ENCODE measurements at regions not wholly inside any gene's neighbourhood (a gene's known extent, or its start where the extent isn't known, plus 50 kb on each side); places are given as distances from the start of the nearest gene placed in this dataset.

DNA sequence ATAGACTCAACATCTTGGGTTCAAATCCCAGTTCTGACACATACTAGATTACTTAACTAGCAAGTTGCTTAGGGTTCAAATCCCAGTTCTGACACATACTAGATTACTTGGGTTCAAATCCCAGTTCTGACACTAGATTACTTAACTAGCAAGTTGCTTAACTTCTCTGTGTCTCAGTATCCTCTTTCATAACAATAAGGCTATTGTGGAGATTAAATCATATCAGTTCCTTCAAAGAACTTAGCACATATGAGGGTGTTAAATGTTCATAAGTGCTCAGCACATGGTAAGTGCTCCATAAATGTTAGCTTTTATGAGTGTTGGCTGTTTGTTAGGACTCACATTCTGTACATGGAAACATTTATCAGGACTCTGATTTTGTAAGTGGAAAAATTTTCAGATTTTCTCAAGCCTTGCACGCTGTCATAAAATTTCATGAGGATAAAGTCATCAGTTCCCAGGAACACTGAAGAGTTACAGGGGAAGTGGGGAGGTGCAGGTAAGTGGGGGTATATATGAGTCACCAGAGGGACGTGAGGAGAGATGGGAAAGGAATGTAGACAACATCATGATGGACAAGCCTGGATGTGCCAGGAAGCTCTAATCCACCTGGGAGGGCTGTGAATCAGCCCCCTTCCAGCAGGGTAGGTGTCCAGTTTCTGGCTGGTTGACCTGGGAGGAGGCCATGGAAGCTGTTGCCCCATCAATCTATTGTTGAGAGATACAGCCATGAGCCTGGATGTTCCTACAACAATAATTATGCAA, 532.2 kb upstream of the WWC1 start (continued):
- TF ChIP-seq RXRA (IDR thresholded peaks at IDR 0.05) (no peak), HNF4A (conservative IDR thresholded peaks at IDR 0.05) (no peak), SP1 (IDR thresholded peaks at IDR 0.05) (no peak), TAF1 (conservative IDR thresholded peaks at IDR 0.05) (no peak), EGR1 (IDR thresholded peaks at IDR 0.05; ENCODE audit: low read depth in 2 of 2) (no peak)
- TF ChIP-seq, protein P1, sequence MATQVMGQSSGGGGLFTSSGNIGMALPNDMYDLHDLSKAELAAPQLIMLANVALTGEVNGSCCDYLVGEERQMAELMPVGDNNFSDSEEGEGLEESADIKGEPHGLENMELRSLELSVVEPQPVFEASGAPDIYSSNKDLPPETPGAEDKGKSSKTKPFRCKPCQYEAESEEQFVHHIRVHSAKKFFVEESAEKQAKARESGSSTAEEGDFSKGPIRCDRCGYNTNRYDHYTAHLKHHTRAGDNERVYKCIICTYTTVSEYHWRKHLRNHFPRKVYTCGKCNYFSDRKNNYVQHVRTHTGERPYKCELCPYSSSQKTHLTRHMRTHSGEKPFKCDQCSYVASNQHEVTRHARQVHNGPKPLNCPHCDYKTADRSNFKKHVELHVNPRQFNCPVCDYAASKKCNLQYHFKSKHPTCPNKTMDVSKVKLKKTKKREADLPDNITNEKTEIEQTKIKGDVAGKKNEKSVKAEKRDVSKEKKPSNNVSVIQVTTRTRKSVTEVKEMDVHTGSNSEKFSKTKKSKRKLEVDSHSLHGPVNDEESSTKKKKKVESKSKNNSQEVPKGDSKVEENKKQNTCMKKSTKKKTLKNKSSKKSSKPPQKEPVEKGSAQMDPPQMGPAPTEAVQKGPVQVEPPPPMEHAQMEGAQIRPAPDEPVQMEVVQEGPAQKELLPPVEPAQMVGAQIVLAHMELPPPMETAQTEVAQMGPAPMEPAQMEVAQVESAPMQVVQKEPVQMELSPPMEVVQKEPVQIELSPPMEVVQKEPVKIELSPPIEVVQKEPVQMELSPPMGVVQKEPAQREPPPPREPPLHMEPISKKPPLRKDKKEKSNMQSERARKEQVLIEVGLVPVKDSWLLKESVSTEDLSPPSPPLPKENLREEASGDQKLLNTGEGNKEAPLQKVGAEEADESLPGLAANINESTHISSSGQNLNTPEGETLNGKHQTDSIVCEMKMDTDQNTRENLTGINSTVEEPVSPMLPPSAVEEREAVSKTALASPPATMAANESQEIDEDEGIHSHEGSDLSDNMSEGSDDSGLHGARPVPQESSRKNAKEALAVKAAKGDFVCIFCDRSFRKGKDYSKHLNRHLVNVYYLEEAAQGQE (IDR thresholded peaks at IDR 0.05), result no peak

DNA sequence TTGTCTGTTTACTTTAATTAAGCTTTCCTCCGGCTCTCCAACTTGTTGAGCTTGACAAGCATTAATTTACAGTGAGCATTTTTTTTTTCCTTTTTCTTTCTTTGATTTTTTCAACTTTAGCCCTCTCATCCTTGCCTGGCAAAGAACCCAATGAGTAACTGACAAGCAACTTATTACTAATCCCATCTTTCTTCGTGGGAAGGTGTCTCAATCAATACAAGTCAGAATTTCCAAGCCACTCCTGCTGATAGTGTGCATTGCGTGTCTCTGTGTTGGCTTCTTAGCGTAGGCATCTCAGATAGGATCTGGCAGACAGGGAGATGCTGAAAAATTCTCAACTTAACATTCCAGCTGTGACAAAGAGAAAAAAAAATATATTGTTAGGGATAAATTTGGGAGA, 527.7 kb upstream of the WWC1 start:
- Histone ChIP-seq H3K9me3 (ENCODE audit: control insufficient read depth in 4 of 4, low read length in 3 of 4) (peaks cover 0 to 2% (median 0%) of the 10 kb centered on the region in 4 donors), H3K27ac (ENCODE audit: low read depth in 1 of 2, low read length in 2 of 2) (no peak overlapping the region), H3K4me1 (ENCODE audit: control insufficient read depth in 4 of 4, insufficient read depth in 4 of 4, low read length in 3 of 4) (no peaks in the 10 kb centered on the region), H3K27me3 (ENCODE audit: control insufficient read depth in 4 of 4, insufficient read depth in 4 of 4, low read length in 3 of 4) (no peaks in the 10 kb centered on the region), H3K4me3 (ENCODE audit: low read depth in 1 of 3, low read length in 3 of 3) (no peak overlapping the region), H3K36me3 (ENCODE audit: control insufficient read depth in 4 of 4, insufficient read depth in 3 of 4, low read depth in 1 of 4, low read length in 3 of 4) (no peaks in the 10 kb centered on the region), H3K9ac (ENCODE audit: low read depth in 1 of 2, low read length in 2 of 2) (no peak overlapping the region)
- TF ChIP-seq SP1 (IDR thresholded peaks at IDR 0.05) (no peak), RXRA (IDR thresholded peaks at IDR 0.05) (no peak), RAD21 (IDR thresholded peaks at IDR 0.05) (no peak), GABPA (IDR thresholded peaks at IDR 0.05 in 1 of 2, conservative IDR thresholded peaks at IDR 0.05 in 1 of 2) (no peak), NR2F2 (IDR thresholded peaks at IDR 0.05) (no peak), HNF4G (IDR thresholded peaks at IDR 0.05) (no peak), FOXA1 (IDR thresholded peaks at IDR 0.05) (no peak), FOXA2 (IDR thresholded peaks at IDR 0.05) (no peak), HNF4A (conservative IDR thresholded peaks at IDR 0.05) (no peak), TAF1 (conservative IDR thresholded peaks at IDR 0.05) (no peak), JUND (IDR thresholded peaks at IDR 0.05) (no peak)
- TF ChIP-seq, protein P2, sequence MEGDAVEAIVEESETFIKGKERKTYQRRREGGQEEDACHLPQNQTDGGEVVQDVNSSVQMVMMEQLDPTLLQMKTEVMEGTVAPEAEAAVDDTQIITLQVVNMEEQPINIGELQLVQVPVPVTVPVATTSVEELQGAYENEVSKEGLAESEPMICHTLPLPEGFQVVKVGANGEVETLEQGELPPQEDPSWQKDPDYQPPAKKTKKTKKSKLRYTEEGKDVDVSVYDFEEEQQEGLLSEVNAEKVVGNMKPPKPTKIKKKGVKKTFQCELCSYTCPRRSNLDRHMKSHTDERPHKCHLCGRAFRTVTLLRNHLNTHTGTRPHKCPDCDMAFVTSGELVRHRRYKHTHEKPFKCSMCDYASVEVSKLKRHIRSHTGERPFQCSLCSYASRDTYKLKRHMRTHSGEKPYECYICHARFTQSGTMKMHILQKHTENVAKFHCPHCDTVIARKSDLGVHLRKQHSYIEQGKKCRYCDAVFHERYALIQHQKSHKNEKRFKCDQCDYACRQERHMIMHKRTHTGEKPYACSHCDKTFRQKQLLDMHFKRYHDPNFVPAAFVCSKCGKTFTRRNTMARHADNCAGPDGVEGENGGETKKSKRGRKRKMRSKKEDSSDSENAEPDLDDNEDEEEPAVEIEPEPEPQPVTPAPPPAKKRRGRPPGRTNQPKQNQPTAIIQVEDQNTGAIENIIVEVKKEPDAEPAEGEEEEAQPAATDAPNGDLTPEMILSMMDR (IDR thresholded peaks at IDR 0.05; ENCODE audit: low read depth, low read length, missing input control), result no peak
- TF ChIP-seq, protein P3, sequence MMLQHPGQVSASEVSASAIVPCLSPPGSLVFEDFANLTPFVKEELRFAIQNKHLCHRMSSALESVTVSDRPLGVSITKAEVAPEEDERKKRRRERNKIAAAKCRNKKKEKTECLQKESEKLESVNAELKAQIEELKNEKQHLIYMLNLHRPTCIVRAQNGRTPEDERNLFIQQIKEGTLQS (IDR thresholded peaks at IDR 0.05), result no peak
- TF ChIP-seq, protein P4, sequence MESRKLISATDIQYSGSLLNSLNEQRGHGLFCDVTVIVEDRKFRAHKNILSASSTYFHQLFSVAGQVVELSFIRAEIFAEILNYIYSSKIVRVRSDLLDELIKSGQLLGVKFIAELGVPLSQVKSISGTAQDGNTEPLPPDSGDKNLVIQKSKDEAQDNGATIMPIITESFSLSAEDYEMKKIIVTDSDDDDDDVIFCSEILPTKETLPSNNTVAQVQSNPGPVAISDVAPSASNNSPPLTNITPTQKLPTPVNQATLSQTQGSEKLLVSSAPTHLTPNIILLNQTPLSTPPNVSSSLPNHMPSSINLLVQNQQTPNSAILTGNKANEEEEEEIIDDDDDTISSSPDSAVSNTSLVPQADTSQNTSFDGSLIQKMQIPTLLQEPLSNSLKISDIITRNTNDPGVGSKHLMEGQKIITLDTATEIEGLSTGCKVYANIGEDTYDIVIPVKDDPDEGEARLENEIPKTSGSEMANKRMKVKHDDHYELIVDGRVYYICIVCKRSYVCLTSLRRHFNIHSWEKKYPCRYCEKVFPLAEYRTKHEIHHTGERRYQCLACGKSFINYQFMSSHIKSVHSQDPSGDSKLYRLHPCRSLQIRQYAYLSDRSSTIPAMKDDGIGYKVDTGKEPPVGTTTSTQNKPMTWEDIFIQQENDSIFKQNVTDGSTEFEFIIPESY (IDR thresholded peaks at IDR 0.05), result no peak
- TF ChIP-seq, protein P5, sequence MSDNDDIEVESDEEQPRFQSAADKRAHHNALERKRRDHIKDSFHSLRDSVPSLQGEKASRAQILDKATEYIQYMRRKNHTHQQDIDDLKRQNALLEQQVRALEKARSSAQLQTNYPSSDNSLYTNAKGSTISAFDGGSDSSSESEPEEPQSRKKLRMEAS (IDR thresholded peaks at IDR 0.05), result no peak
- TF ChIP-seq, protein P1 (IDR thresholded peaks at IDR 0.05), result no peak
- DNase-seq (ENCODE audit: low spot score), result no peak
- 55% methylated on average over 4 of the region's 4 CpGs for WGBS

Data from liver (tissue), 8 donors.